T-helper 17 cell (primary cell): ENCODE measurements at regions not wholly inside any gene's neighbourhood (a gene's known extent, or its start where the extent isn't known, plus 50 kb on each side); places are given as distances from the start of the nearest gene placed in this dataset.

Experiments
- ATAC-seq: fragments of 150-1000 bp; cut with Tn5 transposase; 2 replicates; pipeline ENCODE4 v1.10.0; 2021; ENCODE audit warnings: mild to moderate bottlenecking, moderate library complexity
- DNase-seq, 3 donors: peaks; one replicate each; pipeline versions ENCODE4 v3.0.0 to v3.0.0-alpha.2; 2020 to 2021
- H3K9me3 ChIP-seq: one replicate; pipeline ENCODE4 v1.7.0; 2013; ENCODE audit warnings: low read length, mild to moderate bottlenecking; ENCODE audit not compliant: control insufficient read depth, poor library complexity, severe bottlenecking
- H3K27ac Mint-ChIP-seq: one replicate; pipeline ENCODE4 v1.8.0; 2022; ENCODE audit warnings: mild to moderate bottlenecking, moderate library complexity, mixed read lengths
- H3K27me3 Mint-ChIP-seq: one replicate; pipeline ENCODE4 v1.8.0; 2022; ENCODE audit warnings: mixed read lengths
- H3K36me3 Mint-ChIP-seq: one replicate; pipeline ENCODE4 v1.8.0; 2022; ENCODE audit warnings: low read depth, mixed read lengths
- H3K4me1 Mint-ChIP-seq: one replicate; pipeline ENCODE4 v1.8.0; 2022; ENCODE audit warnings: mild to moderate bottlenecking, mixed read lengths
- H3K4me3 Mint-ChIP-seq: one replicate; pipeline ENCODE4 v1.8.0; 2022; ENCODE audit warnings: mild to moderate bottlenecking, moderate library complexity, mixed read lengths

- Mint-ChIP-seq H3K36me3 (peaks cover 3% of the 10 kb centered on the region), H3K27ac (no peak overlapping the region), H3K4me1 (peaks cover 3% of the 10 kb centered on the region), H3K4me3 (no peak overlapping the region), H3K27me3 (peaks cover 52% of the 10 kb centered on the region)
- peak; percentile 100 for ATAC-seq
- no peaks in the 10 kb centered on the region for H3K9me3 ChIP-seq
- DNase-seq, result peak; percentile 72 to 81 (median 78)
Measured at GRCh38 chr6:30396833-30397479, 52.0 kb downstream of the RPP21 start.

DNA sequence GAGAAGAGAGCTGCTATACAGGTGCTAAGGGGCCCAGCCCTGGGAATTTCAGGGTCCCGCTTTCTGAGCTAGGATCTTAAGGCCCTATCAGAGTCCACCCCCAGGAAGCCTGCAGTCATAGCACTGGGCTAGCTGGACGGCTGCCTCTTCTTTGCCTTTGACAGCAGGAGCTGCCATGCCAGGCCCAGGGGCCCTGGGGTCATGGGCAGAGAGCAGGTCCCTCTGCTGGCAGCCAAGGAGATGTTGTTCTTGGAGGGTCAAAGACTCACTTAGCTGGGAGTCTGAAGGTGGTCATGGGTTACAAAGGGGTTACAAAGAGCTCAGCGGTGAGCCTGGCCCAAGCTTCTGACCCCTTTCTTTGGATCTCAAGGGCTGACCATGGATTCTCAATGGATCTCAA, 52.7 kb downstream of the RPP21 start:
- Mint-ChIP-seq H3K27me3 (peaks cover 53% of the 10 kb centered on the region), H3K36me3 (peaks cover 3% of the 10 kb centered on the region), H3K27ac (no peak overlapping the region), H3K4me1 (peaks cover 3% of the 10 kb centered on the region), H3K4me3 (no peak overlapping the region)
- no peaks in the 10 kb centered on the region for H3K9me3 ChIP-seq
- DNase-seq, result no peak
- ATAC-seq, result no peak

- ATAC-seq (no peak), DNase-seq (no peak)
- peaks cover 3% of the 10 kb centered on the region for H3K4me1 Mint-ChIP-seq
- no peak overlapping the region for H3K4me3 Mint-ChIP-seq
- no peaks in the 10 kb centered on the region for H3K9me3 ChIP-seq
- peaks cover 3% of the 10 kb centered on the region for H3K36me3 Mint-ChIP-seq
- peaks cover 49% of the 10 kb centered on the region for H3K27me3 Mint-ChIP-seq
- no peak overlapping the region for H3K27ac Mint-ChIP-seq
Measured at GRCh38 chr6:30399390-30400058, 54.6 kb downstream of the RPP21 start.

- DNase-seq (no peak), ATAC-seq (no peak)
- H3K27me3 Mint-ChIP-seq, result peaks cover 61% of the 10 kb centered on the region
- no peak overlapping the region for H3K4me3 Mint-ChIP-seq
- H3K36me3 Mint-ChIP-seq, result no peaks in the 10 kb centered on the region
- no peak overlapping the region for H3K27ac Mint-ChIP-seq
- H3K4me1 Mint-ChIP-seq, result peaks cover 9% of the 10 kb centered on the region
- peaks cover 9% of the 10 kb centered on the region for H3K9me3 ChIP-seq
Measured at GRCh38 chr6:30405934-30406333, 61.0 kb downstream of the RPP21 start.

- peaks cover 9% of the 10 kb centered on the region for H3K9me3 ChIP-seq
- Mint-ChIP-seq H3K36me3 (peaks cover 2% of the 10 kb centered on the region), H3K27me3 (peaks cover 80% of the 10 kb centered on the region), H3K4me3 (no peak overlapping the region), H3K27ac (no peak overlapping the region), H3K4me1 (peaks cover 21% of the 10 kb centered on the region)
- no peak for ATAC-seq
- DNase-seq, result no peak
Measured at GRCh38 chr6:30409184-30409583, 64.2 kb downstream of the RPP21 start.

- H3K27ac Mint-ChIP-seq, result no peak overlapping the region
- ATAC-seq (peak; percentile 76), DNase-seq (peak; percentile 32 to 56 (median 32))
- peaks cover 15% of the 10 kb centered on the region for H3K4me1 Mint-ChIP-seq
- H3K27me3 Mint-ChIP-seq, result peaks cover 81% of the 10 kb centered on the region
- H3K9me3 ChIP-seq, result peaks cover 9% of the 10 kb centered on the region
- H3K36me3 Mint-ChIP-seq, result peaks cover 4% of the 10 kb centered on the region
- H3K4me3 Mint-ChIP-seq, result peak overlapping the region; percentile 56
Measured at GRCh38 chr6:30411515-30412207, 66.7 kb downstream of the RPP21 start.

GRCh38 chr6:30418448-30418847, 70.9 kb upstream of the HLA-E start:
- ATAC-seq, result no peak

GRCh38 chr6:30424549-30424948, 64.8 kb upstream of the HLA-E start:
- no peak for ATAC-seq
- H3K4me1 Mint-ChIP-seq, result no peaks in the 10 kb centered on the region
- H3K27me3 Mint-ChIP-seq, result peaks cover 69% of the 10 kb centered on the region
- no peaks in the 10 kb centered on the region for H3K9me3 ChIP-seq
- no peak overlapping the region for H3K27ac Mint-ChIP-seq
- no peak overlapping the region for H3K4me3 Mint-ChIP-seq
- peaks cover 5% of the 10 kb centered on the region for H3K36me3 Mint-ChIP-seq
- DNase-seq, result no peak

More at GRCh38 chr6:30418448-30418847, 70.9 kb upstream of the HLA-E start:
- peaks cover 10% of the 10 kb centered on the region for H3K4me1 Mint-ChIP-seq
- no peak for DNase-seq
- no peaks in the 10 kb centered on the region for H3K9me3 ChIP-seq
- H3K36me3 Mint-ChIP-seq, result peaks cover 4% of the 10 kb centered on the region
- H3K27me3 Mint-ChIP-seq, result peaks cover 65% of the 10 kb centered on the region
- no peak overlapping the region for H3K4me3 Mint-ChIP-seq
- no peak overlapping the region for H3K27ac Mint-ChIP-seq
